ENCODE measurements at regions not wholly inside any gene's neighbourhood (a gene's known extent, or its start where the extent isn't known, plus 50 kb on each side); places are given as distances from the start of the nearest gene placed in this dataset.
"Not testable (repeated sequence)": the region's sequence is repeated elsewhere in the genome, so short reads cannot be mapped to it uniquely, and the experiment has no call there.

- not testable (repeated sequence) for DNase-seq
These were observed 51.9 kb upstream of the MFGE8 start for GRCh38 chr15:88965097-88965496.

- no peak for DNase-seq
These were observed 57.1 kb upstream of the MFGE8 start for GRCh38 chr15:88970232-88970631.

DNA sequence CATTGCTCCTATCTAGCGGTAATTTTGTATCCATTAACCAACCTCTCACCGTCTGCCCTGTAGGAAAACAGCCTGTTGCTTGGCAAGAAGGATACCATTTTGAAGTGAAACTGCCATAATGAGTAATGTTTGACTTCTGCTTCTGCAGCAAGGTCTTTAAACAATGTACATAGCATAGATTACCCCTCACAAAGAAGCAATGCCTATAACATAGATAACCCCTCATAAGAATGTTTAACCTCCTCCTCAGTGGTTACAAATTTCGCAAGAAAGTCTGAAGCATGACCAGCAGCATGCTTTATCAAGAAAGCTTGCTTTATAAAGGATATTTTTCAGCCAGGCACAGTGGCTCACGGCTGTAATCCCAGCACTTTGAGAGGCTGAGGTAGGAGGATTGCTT lies 61.2 kb upstream of the MFGE8 start:
- no peak for DNase-seq

DNA sequence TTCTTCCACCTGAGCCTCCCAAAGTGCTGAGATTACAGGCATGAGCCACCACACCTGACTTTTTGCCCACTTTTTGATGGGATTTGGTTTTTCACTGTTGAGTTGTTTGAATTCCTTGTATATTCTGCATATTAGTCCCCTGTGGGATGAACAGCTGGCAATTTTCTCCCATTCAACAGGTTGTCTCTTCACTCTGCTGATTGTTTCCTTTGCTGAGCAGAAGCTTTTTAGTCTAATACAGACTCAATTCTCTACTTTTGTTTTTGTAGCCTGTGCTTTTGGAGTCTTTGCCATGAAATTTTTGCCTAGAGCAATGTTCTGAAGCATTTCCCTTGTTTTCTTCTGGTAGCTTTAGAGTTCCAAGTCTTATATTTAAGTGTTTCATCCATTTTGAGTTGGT lies 62.7 kb upstream of the MFGE8 start:
- DNase-seq = no peak

DNA sequence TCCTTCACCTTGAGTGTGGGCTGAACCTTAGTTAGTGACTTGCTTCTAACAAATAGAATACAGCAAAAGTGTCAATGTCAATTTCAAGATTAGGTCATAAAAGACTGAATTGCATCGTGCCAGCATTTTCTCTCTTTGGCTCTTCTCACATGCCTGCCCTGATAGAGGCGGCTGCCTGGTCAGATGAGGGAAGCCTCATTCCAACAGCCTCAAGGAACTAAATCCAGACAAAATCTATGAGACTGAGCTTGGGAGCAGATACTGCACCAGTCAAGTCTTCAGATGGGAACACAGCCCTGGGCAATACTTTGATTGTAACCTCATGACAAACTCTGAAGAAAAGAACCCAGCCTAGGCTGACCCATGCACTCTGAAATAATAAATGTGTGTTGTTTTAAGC lies 63.5 kb upstream of the MFGE8 start:
- no peak for DNase-seq

GRCh38 chr15:88979674-88980073 lies 66.5 kb upstream of the MFGE8 start:
- DNase-seq = no peak

DNA sequence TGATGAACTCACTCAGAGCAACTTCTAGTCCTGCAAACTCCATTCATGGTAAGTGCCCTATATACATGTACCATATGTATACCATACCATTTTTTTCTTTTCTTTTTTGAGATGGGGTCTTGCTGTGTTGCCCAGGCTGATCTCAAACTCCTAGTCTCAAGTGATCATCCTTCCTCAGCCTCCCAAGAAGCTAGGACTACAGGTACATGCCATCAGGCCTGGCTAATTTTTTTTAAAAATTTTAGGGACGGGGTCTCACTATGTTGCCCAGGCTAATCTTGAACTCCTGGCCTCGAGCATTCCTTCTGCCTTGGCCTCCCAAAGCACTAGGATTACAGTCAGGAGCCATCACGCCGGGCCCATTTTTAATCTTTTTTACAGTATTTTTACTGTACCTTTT lies 67.3 kb upstream of the MFGE8 start:
- no peak for DNase-seq

GRCh38 chr15:88981244-88982215 lies 68.4 kb upstream of the MFGE8 start:
- no peak for DNase-seq

DNA sequence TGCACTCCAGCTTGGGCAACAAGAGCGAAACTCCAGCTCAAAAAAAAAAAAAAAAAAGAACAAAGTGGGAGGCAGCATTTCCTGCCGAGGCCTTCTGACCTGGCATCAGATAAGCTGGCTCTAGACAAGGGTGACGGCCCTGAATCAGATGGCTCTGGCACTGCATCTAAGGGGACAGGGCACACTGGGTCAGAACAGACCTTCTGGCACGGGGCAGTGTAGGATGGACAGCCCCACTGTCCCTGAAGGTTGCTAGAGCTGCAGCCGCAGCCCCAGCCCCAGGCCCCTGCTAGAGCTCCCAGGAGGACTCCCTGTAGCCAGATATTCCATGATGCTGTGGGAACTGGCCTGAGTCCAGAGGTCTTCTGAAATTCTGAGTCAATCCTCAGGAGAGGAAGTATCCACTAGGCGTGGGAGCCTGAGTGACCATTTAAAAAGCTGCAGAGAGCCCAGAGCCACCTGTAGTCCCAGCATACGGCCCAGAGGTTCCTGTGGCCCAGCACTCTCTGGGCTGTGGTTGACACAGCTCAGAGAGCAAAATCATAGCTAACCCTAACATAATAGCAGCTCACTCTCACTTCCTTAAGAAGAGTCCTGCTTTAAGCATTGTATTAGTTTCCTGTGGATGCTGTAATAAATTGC lies 69.2 kb upstream of the MFGE8 start:
- DNase-seq = no peak

GRCh38 chr15:88982946-88983342 lies 69.8 kb upstream of the MFGE8 start:
- no peak for DNase-seq

DNA sequence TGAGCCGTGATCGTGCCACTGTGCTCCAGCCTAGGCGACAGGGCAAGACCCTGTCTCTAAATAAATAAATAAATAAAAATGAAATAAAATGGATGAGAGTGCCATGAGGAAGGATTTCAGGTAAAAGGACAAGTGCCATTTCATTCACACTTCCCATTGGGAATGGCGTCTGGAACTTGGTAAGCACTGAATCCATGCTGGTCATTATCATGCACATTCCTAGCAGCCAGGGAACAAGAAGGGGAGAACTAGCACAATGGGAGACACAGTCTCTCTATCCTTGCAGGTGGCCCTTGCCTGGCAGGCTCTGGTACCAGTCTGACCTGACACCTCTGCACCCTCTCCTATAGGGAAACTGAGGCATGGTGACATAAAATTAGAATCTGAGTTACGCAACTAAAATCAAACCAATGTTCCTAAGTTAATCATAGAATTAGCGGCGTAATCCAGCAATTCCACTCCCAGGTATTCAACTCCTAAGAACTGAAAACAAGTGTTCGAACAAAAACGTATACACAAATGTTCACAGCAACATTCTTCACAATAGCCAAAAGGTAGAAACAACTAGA lies 70.8 kb upstream of the MFGE8 start:
- no peak for DNase-seq

DNA sequence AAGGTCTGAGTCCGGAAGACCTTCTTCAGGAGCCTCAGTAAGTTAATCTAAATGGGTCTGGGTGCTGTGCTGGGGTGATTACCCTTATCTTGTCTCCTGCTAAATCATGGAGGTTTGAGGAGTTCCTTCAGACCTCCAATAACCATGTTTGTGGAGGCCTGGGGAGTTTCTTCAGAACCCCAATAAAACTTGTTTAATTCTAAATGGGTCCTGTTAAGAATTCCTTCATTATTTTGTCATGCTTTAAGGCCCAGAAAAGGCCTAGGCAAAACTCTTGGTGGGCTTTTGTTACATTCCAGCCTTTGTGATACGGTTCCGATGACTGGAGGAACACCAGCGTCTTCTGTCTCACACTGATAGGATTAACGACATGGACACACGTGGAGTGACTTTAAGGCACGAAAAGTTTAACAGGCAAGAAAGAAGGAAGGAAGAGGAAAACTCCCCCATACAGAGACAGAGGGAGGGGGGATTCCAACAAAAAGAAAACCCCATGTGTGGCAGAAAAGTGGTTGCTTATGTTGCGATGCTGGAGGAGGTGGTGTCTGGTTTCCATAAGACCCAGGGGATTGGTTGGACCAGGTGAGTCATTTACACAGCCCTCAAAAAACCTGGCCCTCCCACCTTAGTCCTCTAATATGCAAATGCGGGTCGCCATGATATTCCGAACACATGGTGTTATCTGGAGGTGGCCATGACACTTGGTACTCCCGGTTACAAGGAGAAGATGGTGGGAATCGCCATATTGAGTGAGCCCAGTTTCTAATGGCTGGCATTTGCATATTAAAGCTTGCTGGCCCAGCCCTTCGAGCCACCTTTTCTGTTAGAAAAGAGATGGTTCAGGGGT lies 72.6 kb upstream of the MFGE8 start:
- DNase-seq = no peak

GRCh38 chr15:88986949-88987590 lies 73.9 kb upstream of the MFGE8 start:
- DNase-seq = no peak

GRCh38 chr15:88987591-88987933 lies 74.4 kb upstream of the MFGE8 start:
- DNase-seq = no peak

- no peak for DNase-seq
These were observed 74.9 kb upstream of the MFGE8 start for GRCh38 chr15:88987934-88988671.

DNA sequence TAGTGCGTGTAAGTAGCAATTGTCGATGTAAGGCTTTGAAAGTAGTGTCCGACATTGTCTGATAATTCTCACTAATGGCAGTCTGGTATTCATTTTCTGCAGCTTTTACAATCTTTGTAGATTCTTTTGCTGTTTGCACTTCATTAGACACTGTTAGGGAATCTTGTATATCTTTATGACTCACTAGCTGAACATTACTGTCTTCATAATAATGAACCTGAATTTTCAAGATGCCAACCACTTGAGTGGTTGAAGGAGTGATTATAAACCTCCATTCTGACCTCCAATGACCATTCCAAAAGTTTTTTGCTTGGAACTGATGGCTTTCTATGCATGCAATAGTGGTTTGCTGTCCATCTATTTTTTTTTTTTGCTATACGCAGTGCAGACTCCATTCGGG lies 76.4 kb upstream of the MFGE8 start:
- DNase-seq = no peak

DNA sequence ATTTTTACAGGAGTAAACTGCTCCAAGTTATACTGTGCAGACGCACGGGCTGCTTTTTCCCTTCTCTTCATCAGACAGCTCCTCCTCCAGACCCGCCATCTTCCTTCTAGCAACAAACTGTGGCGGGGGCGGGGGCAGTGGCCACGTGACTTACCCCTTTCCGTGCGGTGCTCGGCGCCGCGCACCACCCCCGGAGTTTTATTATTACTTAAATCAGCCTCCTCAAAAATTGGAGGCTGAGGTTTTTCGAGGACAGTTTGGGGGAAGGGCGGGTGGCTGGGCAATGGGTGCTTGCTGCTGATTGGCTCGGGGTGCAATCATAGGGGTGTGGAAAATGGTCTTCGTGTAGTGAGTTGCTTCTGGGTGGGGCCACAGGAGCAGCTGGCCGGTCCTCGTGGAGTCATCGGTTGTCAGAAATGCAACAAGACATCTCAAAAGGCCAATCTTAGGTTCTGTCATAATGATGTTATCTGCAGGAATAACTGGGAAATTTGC lies 77.1 kb upstream of the MFGE8 start:
- DNase-seq = no peak

- DNase-seq = no peak
These were observed 79.0 kb upstream of the MFGE8 start for GRCh38 chr15:88992216-88992615.

- no peak for DNase-seq
These were observed 79.8 kb upstream of the MFGE8 start for GRCh38 chr15:88992912-88993376.

- no peak for DNase-seq
These were observed 80.5 kb upstream of the MFGE8 start for GRCh38 chr15:88993662-88994061.

DNA sequence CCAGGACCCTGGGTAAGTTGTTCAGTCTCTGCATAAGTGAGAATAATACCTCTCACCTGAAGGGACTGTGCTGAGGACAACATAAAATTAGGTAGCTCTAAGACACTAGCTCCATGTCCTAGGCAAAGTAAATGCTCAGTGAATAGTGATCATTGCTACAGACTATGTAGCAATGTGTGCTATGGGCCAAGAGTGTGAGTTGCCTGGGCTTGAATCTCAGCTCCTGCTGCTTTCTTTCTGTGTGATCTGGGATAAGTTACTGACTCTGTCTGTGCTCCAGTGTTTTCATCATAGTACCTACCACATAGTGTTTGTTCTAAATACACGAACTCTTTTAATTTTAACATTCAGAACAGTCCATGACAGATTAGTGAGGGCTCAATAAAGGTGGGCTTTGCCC lies 81.1 kb upstream of the MFGE8 start:
- DNase-seq = no peak

GRCh38 chr15:88995449-88995848 lies 82.3 kb upstream of the MFGE8 start:
- DNase-seq = no peak
